ENCODE measurements at regions not wholly inside any gene's neighbourhood (a gene's known extent, or its start where the extent isn't known, plus 50 kb on each side); places are given as distances from the start of the nearest gene placed in this dataset.

DNA sequence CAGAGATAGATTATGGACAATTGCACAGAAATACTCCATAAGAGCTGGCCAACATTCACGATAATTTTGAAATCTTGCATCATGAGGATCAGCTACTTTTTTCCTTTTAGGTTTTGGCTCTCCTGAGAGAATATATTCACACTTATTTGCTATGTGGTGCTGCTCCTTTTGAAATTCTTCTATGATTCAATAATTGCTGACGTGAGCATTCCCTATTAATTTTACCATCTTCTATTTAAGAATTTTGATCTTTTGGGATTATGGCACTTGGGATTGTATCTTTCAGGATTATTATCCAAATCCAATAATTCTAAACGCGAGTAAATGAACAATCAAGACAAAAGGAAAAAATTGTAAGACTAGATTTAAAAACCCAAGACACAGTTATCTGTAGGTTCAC, 358.8 kb downstream of the ELAVL2 start:
- TF ChIP-seq CTCF (IDR thresholded peaks at IDR 0.05; ENCODE audit: insufficient read depth, low read length, poor library complexity, severe bottlenecking) (no peak), EZH2phosphoT487 (conservative IDR thresholded peaks at IDR 0.05; ENCODE audit: low read length) (no peak)

Measured in SU-DHL-6 (cell line).